Loucy (cell line): ENCODE measurements at regions not wholly inside any gene's neighbourhood (a gene's known extent, or its start where the extent isn't known, plus 50 kb on each side); places are given as distances from the start of the nearest gene placed in this dataset.

Experiments used
- EZH2phosphoT487 ChIP-seq: fragments of 200-600 bp; IDR thresholded peaks from 2 replicates; pipeline ENCODE4 v1.6.1; 2018; ENCODE audit warnings: antibody characterized with exemption, mild to moderate bottlenecking, moderate library complexity, borderline replicate concordance
- TF ChIP-seq, protein P1 (sequence below): fragments of 200-600 bp; sonication (generic); conservative IDR thresholded peaks from 2 replicates; pipeline ENCODE4 v1.5.1; 2014; ENCODE audit warnings: mild to moderate bottlenecking, antibody characterized with exemption, low read length

DNA sequence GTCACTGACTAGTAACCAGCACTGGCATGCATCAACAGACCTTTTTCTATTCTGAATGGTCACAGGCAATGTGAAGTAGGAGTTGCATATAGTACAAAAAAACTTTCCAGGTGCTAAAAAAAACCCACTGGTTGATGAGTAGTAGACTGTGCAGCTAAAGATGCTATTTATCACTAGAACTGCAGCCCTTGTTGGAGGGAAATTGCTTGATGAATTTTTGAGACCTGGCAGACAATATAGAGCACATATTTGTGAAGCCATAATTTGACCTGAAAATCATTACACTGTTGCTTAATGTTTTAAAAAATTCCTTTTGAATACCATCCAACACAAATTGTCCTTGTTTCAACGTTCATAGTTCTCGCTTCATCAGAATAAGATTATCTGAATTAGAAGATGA, 441.0 kb downstream of the KLF12 start:
- TF ChIP-seq, protein P1, sequence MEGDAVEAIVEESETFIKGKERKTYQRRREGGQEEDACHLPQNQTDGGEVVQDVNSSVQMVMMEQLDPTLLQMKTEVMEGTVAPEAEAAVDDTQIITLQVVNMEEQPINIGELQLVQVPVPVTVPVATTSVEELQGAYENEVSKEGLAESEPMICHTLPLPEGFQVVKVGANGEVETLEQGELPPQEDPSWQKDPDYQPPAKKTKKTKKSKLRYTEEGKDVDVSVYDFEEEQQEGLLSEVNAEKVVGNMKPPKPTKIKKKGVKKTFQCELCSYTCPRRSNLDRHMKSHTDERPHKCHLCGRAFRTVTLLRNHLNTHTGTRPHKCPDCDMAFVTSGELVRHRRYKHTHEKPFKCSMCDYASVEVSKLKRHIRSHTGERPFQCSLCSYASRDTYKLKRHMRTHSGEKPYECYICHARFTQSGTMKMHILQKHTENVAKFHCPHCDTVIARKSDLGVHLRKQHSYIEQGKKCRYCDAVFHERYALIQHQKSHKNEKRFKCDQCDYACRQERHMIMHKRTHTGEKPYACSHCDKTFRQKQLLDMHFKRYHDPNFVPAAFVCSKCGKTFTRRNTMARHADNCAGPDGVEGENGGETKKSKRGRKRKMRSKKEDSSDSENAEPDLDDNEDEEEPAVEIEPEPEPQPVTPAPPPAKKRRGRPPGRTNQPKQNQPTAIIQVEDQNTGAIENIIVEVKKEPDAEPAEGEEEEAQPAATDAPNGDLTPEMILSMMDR: no peak
- TF ChIP-seq EZH2phosphoT487: no peak
